GM21526 (cell line): ENCODE measurements at regions not wholly inside any gene's neighbourhood (a gene's known extent, or its start where the extent isn't known, plus 50 kb on each side); places are given as distances from the start of the nearest gene placed in this dataset.
"Not testable (repeated sequence)": the region's sequence is repeated elsewhere in the genome, so short reads cannot be mapped to it uniquely, and the experiment has no call there.

Source experiments
- ATAC-seq: cut with Tn5 transposase; IDR thresholded peaks from one replicate; pipeline ENCODE4 v1.9.1; 2021; ENCODE audit warnings: moderate library complexity; ENCODE audit not compliant: unreplicated experiment, low FRiP score

DNA sequence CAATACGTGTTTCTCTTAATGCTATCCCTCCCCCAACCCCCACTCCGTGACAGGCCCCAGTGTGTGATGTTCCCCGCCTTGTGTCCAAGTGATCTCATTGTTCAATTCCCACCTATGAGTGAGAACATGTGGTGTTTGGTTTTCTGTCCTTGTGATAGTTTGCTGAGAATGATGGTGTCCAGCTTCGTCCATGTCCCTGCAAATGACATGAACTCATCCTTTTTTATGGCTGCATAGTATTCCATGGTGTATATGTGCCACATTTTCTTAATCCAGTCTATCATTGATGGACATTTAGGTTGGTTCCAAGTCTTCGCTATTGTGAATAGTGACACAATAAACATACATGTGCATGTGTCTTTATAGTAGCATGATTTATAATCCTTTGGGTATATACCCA lies 52.5 kb downstream of the KIAA0408 start:
- not testable (repeated sequence) for ATAC-seq

DNA sequence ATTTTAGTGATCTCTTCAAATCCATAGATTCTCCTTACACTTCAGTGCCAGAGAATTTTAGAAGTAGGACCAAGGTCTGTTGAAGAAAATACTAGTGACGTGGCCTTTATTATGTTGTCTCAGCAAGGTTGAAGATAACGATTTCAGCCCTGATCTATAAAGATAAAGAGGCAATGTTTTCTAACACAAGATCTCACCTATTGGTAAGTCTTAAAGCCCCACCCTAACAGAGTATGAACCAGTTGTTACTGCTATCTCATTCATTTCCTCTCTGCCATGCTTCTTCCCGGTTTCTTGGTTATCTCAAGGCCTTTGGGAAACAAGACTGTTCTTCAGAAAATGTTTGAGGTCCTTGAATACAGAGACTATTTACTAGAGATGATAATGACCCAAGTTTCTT lies 53.1 kb downstream of the KIAA0408 start:
- ATAC-seq: no peak

DNA sequence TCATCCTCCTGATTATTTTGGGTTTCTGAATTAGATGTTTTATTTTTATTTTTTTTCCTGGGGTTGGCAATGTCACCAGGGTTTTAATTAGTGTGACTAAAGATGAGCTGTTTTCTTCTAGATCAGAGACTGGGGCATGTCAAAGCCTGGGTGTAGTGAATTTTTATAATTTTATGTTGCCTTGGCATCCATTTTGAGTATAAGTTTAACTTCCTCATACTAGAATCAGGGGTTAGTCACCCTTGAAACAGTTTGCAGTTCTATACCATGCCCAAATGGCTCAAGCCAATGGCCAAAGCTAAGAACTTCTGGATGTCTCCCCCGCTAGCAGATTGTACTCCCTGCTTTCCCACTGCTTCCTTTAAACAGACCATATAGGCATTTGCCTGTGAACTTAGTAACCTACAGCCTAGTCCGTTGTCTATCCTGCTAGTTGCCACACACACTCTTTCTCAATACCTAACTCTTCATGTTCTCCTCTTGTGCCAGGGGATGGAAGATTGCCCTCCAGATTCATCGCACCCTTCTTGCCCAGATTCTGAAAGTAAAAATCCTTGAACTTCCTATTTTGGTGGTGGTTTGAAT lies 54.5 kb downstream of the KIAA0408 start:
- no peak for ATAC-seq

GRCh38 chr6:127404133-127404532 lies 55.1 kb downstream of the KIAA0408 start:
- ATAC-seq: peak; percentile 68

GRCh38 chr6:127403636-127404035 lies 55.6 kb downstream of the KIAA0408 start:
- peak; percentile 90 for ATAC-seq

- ATAC-seq: peak; percentile 36
These were observed 56.1 kb downstream of the KIAA0408 start for GRCh38 chr6:127402890-127403617.

- ATAC-seq: no peak
These were observed 54.6 kb upstream of the ECHDC1 start for GRCh38 chr6:127397729-127398630.

- not testable (repeated sequence) for ATAC-seq
These were observed 53.8 kb upstream of the ECHDC1 start for GRCh38 chr6:127397171-127397597.
